DOHH2 (cell line): ENCODE measurements at regions not wholly inside any gene's neighbourhood (a gene's known extent, or its start where the extent isn't known, plus 50 kb on each side); places are given as distances from the start of the nearest gene placed in this dataset.

Experiments
- EZH2phosphoT487 ChIP-seq: fragments of 200-600 bp; sonication (generic); IDR thresholded peaks from 2 replicates; pipeline ENCODE4 v1.6.1; 2017; ENCODE audit warnings: borderline replicate concordance, mild to moderate bottlenecking, antibody characterized with exemption, low read length, moderate library complexity, mixed read lengths
- TF ChIP-seq, protein P1 (sequence below): fragments of 200-600 bp; sonication (generic); IDR thresholded peaks from one replicate; pipeline ENCODE4 v1.5.1; 2014; ENCODE audit warnings: antibody characterized with exemption, mild to moderate bottlenecking, low read depth, low read length; ENCODE audit not compliant: poor library complexity, severe bottlenecking

- TF ChIP-seq, protein P1, sequence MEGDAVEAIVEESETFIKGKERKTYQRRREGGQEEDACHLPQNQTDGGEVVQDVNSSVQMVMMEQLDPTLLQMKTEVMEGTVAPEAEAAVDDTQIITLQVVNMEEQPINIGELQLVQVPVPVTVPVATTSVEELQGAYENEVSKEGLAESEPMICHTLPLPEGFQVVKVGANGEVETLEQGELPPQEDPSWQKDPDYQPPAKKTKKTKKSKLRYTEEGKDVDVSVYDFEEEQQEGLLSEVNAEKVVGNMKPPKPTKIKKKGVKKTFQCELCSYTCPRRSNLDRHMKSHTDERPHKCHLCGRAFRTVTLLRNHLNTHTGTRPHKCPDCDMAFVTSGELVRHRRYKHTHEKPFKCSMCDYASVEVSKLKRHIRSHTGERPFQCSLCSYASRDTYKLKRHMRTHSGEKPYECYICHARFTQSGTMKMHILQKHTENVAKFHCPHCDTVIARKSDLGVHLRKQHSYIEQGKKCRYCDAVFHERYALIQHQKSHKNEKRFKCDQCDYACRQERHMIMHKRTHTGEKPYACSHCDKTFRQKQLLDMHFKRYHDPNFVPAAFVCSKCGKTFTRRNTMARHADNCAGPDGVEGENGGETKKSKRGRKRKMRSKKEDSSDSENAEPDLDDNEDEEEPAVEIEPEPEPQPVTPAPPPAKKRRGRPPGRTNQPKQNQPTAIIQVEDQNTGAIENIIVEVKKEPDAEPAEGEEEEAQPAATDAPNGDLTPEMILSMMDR = no peak
- no peak for TF ChIP-seq EZH2phosphoT487
These were observed 466.5 kb upstream of the GJE1 start for GRCh38 chr6:141666187-141666586.
